GM12892 (cell line): ENCODE measurements at regions not wholly inside any gene's neighbourhood (a gene's known extent, or its start where the extent isn't known, plus 50 kb on each side); places are given as distances from the start of the nearest gene placed in this dataset.
"Not testable (repeated sequence)": the region's sequence is repeated elsewhere in the genome, so short reads cannot be mapped to it uniquely, and the experiment has no call there.

Experiments used
- POLR2A ChIP-seq: IDR thresholded peaks from 2 replicates; pipeline ENCODE4 v1.6.1; 2011; ENCODE audit warnings: low read depth, low read length, control low read depth
- TAF1 ChIP-seq: IDR thresholded peaks from 2 replicates; pipeline ENCODE4 v1.6.1; 2011; ENCODE audit warnings: low read depth, mild to moderate bottlenecking, control low read depth, low read length, borderline replicate concordance

DNA sequence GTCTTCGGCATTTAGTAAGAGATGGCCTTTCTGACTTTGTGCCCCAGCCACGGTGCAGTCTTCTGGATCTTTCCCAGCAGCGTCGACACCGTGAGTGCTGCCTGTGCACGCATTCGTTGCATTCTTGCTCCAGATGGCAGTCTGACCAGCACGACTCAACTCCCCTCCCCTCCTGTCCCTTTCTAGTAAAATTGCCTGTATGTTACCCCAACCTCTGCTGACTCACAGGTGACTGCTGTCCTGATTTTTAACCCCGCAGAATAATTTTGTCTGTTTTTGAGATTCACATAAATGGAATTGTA is 262.8 kb upstream of the PLGLB1 start:
- TF ChIP-seq POLR2A, TAF1: not testable (repeated sequence)
